DMS114 treated with DMSO at 0.1 percent for 48 hours (cell line): ENCODE measurements at regions not wholly inside any gene's neighbourhood (a gene's known extent, or its start where the extent isn't known, plus 50 kb on each side); places are given as distances from the start of the nearest gene placed in this dataset.

Source experiments
- DNase-seq: peaks from one replicate; lab custom pipeline; 2025; ENCODE audit not compliant: unreplicated experiment; lab: John Stamatoyannopoulos, UW

GRCh38 chr18:65017372-65017760 lies 733.4 kb upstream of the CDH7 start:
- DNase-seq: no peak

- DNase-seq: no peak
Observed at GRCh38 chr18:65016631-65017371, 734.0 kb upstream of the CDH7 start.

- DNase-seq: no peak
Observed at GRCh38 chr18:64994370-64994769, 756.4 kb upstream of the CDH7 start.

- DNase-seq: no peak
Observed at GRCh38 chr18:64993695-64994094, 757.1 kb upstream of the CDH7 start.

- DNase-seq: no peak
Observed at GRCh38 chr18:64992654-64993053, 758.2 kb upstream of the CDH7 start.

- DNase-seq: no peak
Observed at GRCh38 chr18:64991102-64991501, 759.7 kb upstream of the CDH7 start.

GRCh38 chr18:64986906-64987495 lies 763.8 kb upstream of the CDH7 start:
- no peak for DNase-seq

GRCh38 chr18:64983497-64984238 lies 767.1 kb upstream of the CDH7 start:
- DNase-seq: no peak

- DNase-seq: no peak
Observed at GRCh38 chr18:64982414-64983055, 768.3 kb upstream of the CDH7 start.

GRCh38 chr18:64981915-64982314 lies 768.9 kb upstream of the CDH7 start:
- DNase-seq: no peak

GRCh38 chr18:64979791-64980190 lies 771.0 kb upstream of the CDH7 start:
- no peak for DNase-seq

- DNase-seq: no peak
Observed at GRCh38 chr18:64974391-64975125, 776.3 kb upstream of the CDH7 start.

GRCh38 chr18:64972545-64972944 lies 778.3 kb upstream of the CDH7 start:
- DNase-seq: no peak

GRCh38 chr18:64966667-64967066 lies 784.1 kb upstream of the CDH7 start:
- no peak for DNase-seq

- no peak for DNase-seq
Observed at GRCh38 chr18:64956465-64956864, 794.3 kb upstream of the CDH7 start.

GRCh38 chr18:64949885-64950284 lies 800.9 kb upstream of the CDH7 start:
- no peak for DNase-seq

GRCh38 chr18:64936671-64937070 lies 787.8 kb upstream of the LINC00305 start:
- no peak for DNase-seq

GRCh38 chr18:64929036-64929435 lies 780.1 kb upstream of the LINC00305 start:
- DNase-seq: no peak

GRCh38 chr18:64919971-64920570 lies 771.2 kb upstream of the LINC00305 start:
- no peak for DNase-seq

GRCh38 chr18:64918851-64919250 lies 770.0 kb upstream of the LINC00305 start:
- DNase-seq: no peak

- DNase-seq: no peak
Observed at GRCh38 chr18:64893349-64893748, 744.5 kb upstream of the LINC00305 start.
